SK-N-SH treated with all-trans-retinoic acid at 6 μM for 48 hours (cell line): ENCODE measurements at regions not wholly inside any gene's neighbourhood (a gene's known extent, or its start where the extent isn't known, plus 50 kb on each side); places are given as distances from the start of the nearest gene placed in this dataset.
A peak's percentile ranks its signal among the peaks of the same experiment; 100 is the strongest.

ENCODE experiments used
- ATAC-seq: fragments of 200-7000 bp; cut with Tn5 transposase; 3 replicates; pipeline ENCODE4 v1.9.1; 2020; ENCODE audit warnings: mild to moderate bottlenecking, moderate library complexity
- ARNTL ChIP-seq: fragments of 450-650 bp; formaldehyde crosslinking; IDR thresholded peaks from 2 replicates; pipeline ENCODE4 v1.5.0; 2020; ENCODE audit warnings: low read depth, mild to moderate bottlenecking, moderate library complexity, borderline replicate concordance
- CSDC2 ChIP-seq: fragments of 250-450 bp; sonication (Bioruptor Pico); IDR thresholded peaks from 2 replicates; pipeline ENCODE4 v1.5.0; 2020; ENCODE audit warnings: mild to moderate bottlenecking, moderate library complexity
- ESRRG ChIP-seq: fragments of 250-450 bp; sonication (Bioruptor Pico); IDR thresholded peaks from 2 replicates; pipeline ENCODE4 v1.6.1; 2021; ENCODE audit warnings: mild to moderate bottlenecking
- ISL1 ChIP-seq: fragments of 250-450 bp; sonication (Bioruptor Pico); IDR thresholded peaks from 2 replicates; pipeline ENCODE4 v2.1.2; 2022; ENCODE audit warnings: mild to moderate bottlenecking, moderate library complexity
- OSR1 ChIP-seq: fragments of 250-450 bp; sonication (Bioruptor Pico); IDR thresholded peaks from 2 replicates; pipeline ENCODE4 v1.8.0; 2022; ENCODE audit warnings: moderate library complexity, mild to moderate bottlenecking, inconsistent platforms
- PPARA ChIP-seq: fragments of 250-450 bp; sonication (Bioruptor Pico); IDR thresholded peaks from 2 replicates; pipeline ENCODE4 v1.5.0; 2020; ENCODE audit warnings: mild to moderate bottlenecking, borderline replicate concordance
- RARB ChIP-seq: fragments of 250-450 bp; sonication (Bioruptor Pico); IDR thresholded peaks from 2 replicates; pipeline ENCODE4 v1.8.0; 2021; ENCODE audit warnings: mild to moderate bottlenecking, moderate library complexity
- SNAI2 ChIP-seq: fragments of 250-450 bp; sonication (Bioruptor Pico); IDR thresholded peaks from 2 replicates; pipeline ENCODE4 v1.5.0; 2020; ENCODE audit warnings: mild to moderate bottlenecking, moderate library complexity
- TCF4 ChIP-seq: fragments of 250-450 bp; sonication (Bioruptor Pico); IDR thresholded peaks from 2 replicates; pipeline ENCODE4 v1.8.0; 2021; ENCODE audit warnings: mild to moderate bottlenecking, moderate library complexity, borderline replicate concordance
- TOX ChIP-seq: fragments of 250-450 bp; sonication (Bioruptor Pico); IDR thresholded peaks from 2 replicates; pipeline ENCODE4 v1.8.0; 2021; ENCODE audit warnings: mild to moderate bottlenecking, moderate library complexity, borderline replicate concordance
- ZC3H10 ChIP-seq: fragments of 250-450 bp; sonication (Bioruptor Pico); IDR thresholded peaks from 2 replicates; pipeline ENCODE4 v1.5.1; 2021; ENCODE audit warnings: mild to moderate bottlenecking, moderate library complexity
- ZFP3 ChIP-seq: fragments of 250-450 bp; sonication (Bioruptor Pico); IDR thresholded peaks from 2 replicates; pipeline ENCODE4 v1.5.0; 2020; ENCODE audit warnings: mild to moderate bottlenecking, moderate library complexity
- ZFP30 ChIP-seq: fragments of 450-650 bp; formaldehyde crosslinking; IDR thresholded peaks from 2 replicates; pipeline ENCODE4 v1.5.0; 2022; ENCODE audit warnings: mild to moderate bottlenecking, moderate library complexity
- ZNF70 ChIP-seq: fragments of 450-650 bp; formaldehyde crosslinking; IDR thresholded peaks from 2 replicates; pipeline ENCODE4 v1.5.0; 2020; ENCODE audit warnings: mild to moderate bottlenecking, moderate library complexity
- ZNF8 ChIP-seq: fragments of 450-650 bp; formaldehyde crosslinking; IDR thresholded peaks from 2 replicates; pipeline ENCODE4 v1.5.0; 2020; ENCODE audit warnings: mild to moderate bottlenecking, moderate library complexity
- TF ChIP-seq, protein P1 (sequence below): fragments of 250-450 bp; sonication (Bioruptor Pico); IDR thresholded peaks from 2 replicates; pipeline ENCODE4 v1.8.0; 2020; ENCODE audit warnings: mild to moderate bottlenecking, moderate library complexity, borderline replicate concordance
- TF ChIP-seq, protein P2 (sequence below): fragments of 250-450 bp; sonication (Bioruptor Pico); IDR thresholded peaks from 2 replicates; pipeline ENCODE4 v1.5.1; 2021; ENCODE audit warnings: mild to moderate bottlenecking, moderate library complexity
- TF ChIP-seq, protein P3 (sequence below): fragments of 250-450 bp; sonication (Bioruptor Pico); IDR thresholded peaks from 2 replicates; pipeline ENCODE4 v1.5.1; 2020; ENCODE audit warnings: low read depth, mild to moderate bottlenecking, moderate library complexity
- TF ChIP-seq, protein P4 (sequence below): fragments of 250-450 bp; sonication (Bioruptor Pico); IDR thresholded peaks from 2 replicates; pipeline ENCODE4 v1.8.0; 2021; ENCODE audit warnings: low read depth, mild to moderate bottlenecking, moderate library complexity, borderline replicate concordance
- TF ChIP-seq, protein P5 (sequence below): fragments of 250-450 bp; sonication (Bioruptor Pico); IDR thresholded peaks from 2 replicates; pipeline ENCODE4 v1.5.0; 2020; ENCODE audit warnings: mild to moderate bottlenecking, moderate library complexity

DNA sequence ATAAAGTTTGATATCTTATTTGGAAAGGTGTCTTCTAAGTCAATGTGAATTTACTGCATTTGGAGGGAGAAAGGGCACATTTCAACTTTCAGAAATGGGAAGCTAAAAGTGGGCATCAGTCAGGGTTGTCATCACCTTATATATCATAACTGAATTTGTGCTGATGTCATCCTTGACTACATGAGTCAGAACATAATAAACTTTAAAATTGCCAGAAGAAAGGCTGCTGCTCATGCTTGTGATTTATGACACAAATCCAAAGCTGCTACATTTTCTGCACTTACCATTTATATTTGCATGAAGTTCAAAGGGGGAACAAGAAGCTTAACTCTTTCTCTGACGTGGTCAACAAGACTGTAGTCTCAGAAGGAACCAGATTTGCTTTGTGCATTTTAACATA lies 196.6 kb downstream of the UTP18 start (continued):
- TF ChIP-seq, protein P1, sequence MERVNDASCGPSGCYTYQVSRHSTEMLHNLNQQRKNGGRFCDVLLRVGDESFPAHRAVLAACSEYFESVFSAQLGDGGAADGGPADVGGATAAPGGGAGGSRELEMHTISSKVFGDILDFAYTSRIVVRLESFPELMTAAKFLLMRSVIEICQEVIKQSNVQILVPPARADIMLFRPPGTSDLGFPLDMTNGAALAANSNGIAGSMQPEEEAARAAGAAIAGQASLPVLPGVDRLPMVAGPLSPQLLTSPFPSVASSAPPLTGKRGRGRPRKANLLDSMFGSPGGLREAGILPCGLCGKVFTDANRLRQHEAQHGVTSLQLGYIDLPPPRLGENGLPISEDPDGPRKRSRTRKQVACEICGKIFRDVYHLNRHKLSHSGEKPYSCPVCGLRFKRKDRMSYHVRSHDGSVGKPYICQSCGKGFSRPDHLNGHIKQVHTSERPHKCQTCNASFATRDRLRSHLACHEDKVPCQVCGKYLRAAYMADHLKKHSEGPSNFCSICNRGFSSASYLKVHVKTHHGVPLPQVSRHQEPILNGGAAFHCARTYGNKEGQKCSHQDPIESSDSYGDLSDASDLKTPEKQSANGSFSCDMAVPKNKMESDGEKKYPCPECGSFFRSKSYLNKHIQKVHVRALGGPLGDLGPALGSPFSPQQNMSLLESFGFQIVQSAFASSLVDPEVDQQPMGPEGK (CRISPR knock-in tag) = no peak
- TF ChIP-seq ZFP3 (CRISPR knock-in tag) (peak; percentile 78), ESRRG (CRISPR knock-in tag) (0 out of 2 replicates have a peak, but pooled peaks have one; percentile 28), ZNF8 (CRISPR knock-in tag) (no peak), ISL1 (CRISPR knock-in tag) (peak; percentile 88), SNAI2 (CRISPR knock-in tag) (peak; percentile 51; the same call in 1 of the 2 replicates), RARB (no peak)
- TF ChIP-seq, protein P2, sequence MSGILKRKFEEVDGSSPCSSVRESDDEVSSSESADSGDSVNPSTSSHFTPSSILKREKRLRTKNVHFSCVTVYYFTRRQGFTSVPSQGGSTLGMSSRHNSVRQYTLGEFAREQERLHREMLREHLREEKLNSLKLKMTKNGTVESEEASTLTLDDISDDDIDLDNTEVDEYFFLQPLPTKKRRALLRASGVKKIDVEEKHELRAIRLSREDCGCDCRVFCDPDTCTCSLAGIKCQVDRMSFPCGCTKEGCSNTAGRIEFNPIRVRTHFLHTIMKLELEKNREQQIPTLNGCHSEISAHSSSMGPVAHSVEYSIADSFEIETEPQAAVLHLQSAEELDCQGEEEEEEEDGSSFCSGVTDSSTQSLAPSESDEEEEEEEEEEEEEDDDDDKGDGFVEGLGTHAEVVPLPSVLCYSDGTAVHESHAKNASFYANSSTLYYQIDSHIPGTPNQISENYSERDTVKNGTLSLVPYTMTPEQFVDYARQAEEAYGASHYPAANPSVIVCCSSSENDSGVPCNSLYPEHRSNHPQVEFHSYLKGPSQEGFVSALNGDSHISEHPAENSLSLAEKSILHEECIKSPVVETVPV (CRISPR knock-in tag) = no peak
- TF ChIP-seq, protein P3, sequence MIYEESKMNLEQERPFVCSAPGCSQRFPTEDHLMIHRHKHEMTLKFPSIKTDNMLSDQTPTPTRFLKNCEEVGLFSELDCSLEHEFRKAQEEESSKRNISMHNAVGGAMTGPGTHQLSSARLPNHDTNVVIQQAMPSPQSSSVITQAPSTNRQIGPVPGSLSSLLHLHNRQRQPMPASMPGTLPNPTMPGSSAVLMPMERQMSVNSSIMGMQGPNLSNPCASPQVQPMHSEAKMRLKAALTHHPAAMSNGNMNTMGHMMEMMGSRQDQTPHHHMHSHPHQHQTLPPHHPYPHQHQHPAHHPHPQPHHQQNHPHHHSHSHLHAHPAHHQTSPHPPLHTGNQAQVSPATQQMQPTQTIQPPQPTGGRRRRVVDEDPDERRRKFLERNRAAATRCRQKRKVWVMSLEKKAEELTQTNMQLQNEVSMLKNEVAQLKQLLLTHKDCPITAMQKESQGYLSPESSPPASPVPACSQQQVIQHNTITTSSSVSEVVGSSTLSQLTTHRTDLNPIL = peak; percentile 83
- TF ChIP-seq, all 23 proteins: peak for 5

DNA sequence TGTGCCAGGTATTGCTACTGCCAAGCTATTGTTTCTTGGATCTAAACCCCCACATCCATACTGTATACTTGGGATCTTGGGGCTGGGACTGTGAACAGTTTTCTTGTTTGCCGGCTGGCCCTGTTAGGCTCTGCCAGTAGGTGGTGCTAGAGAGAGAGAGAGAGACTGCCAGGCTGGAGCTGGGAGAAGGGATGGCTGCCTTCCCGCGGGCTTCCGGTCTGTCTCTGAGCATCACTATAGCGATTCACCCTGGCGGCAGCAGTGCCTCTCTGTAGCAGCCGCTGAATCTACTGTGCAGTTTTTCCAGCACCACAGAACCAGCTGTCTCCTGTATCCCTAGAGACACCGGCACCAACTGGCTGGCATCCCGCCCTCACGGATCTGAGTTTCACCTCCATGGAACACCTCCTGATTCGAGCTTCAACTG lies 201.2 kb downstream of the UTP18 start:
- TF ChIP-seq ZFP30 (CRISPR knock-in tag) = no peak
- TF ChIP-seq, protein P4, sequence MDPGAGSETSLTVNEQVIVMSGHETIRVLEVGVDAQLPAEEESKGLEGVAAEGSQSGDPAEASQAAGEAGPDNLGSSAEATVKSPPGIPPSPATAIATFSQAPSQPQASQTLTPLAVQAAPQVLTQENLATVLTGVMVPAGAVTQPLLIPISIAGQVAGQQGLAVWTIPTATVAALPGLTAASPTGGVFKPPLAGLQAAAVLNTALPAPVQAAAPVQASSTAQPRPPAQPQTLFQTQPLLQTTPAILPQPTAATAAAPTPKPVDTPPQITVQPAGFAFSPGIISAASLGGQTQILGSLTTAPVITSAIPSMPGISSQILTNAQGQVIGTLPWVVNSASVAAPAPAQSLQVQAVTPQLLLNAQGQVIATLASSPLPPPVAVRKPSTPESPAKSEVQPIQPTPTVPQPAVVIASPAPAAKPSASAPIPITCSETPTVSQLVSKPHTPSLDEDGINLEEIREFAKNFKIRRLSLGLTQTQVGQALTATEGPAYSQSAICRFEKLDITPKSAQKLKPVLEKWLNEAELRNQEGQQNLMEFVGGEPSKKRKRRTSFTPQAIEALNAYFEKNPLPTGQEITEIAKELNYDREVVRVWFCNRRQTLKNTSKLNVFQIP (CRISPR knock-in tag) = no peak
- no peak; the same call in 2 of the 3 replicates for ATAC-seq

DNA sequence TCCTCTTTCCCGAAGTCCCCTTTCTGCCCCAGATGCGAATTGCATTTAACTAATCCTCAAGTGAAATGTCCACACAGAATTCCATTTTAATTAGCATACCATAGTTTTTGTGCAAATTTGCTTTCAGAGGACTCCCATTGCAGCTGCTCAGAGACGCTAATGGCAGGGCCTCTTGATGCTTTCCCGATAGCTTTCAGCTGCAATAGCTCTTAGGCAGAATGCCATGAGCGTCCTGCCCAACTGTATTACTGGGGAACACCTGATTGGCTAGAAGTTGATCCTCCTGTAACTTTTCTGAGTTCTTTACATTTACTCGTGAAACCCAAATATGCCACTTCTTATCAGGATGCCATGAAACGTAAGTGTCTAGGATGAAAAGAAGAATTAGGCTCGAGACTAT lies 203.0 kb downstream of the UTP18 start:
- no peak for TF ChIP-seq ISL1 (CRISPR knock-in tag)
- TF ChIP-seq TOX (CRISPR knock-in tag) = no peak
- TF ChIP-seq OSR1 (CRISPR knock-in tag) = no peak
- no peak for TF ChIP-seq PPARA (CRISPR knock-in tag)
- TF ChIP-seq ARNTL (CRISPR knock-in tag) = no peak
- TF ChIP-seq, protein P2 (CRISPR knock-in tag) = no peak
- no peak for TF ChIP-seq RARB
- TF ChIP-seq ESRRG (CRISPR knock-in tag) = no peak
- TF ChIP-seq ZNF8 (CRISPR knock-in tag) = no peak
- no peak for TF ChIP-seq CSDC2 (CRISPR knock-in tag)
- TF ChIP-seq, protein P3 = no peak
- no peak for TF ChIP-seq ZC3H10
- TF ChIP-seq, protein P5, sequence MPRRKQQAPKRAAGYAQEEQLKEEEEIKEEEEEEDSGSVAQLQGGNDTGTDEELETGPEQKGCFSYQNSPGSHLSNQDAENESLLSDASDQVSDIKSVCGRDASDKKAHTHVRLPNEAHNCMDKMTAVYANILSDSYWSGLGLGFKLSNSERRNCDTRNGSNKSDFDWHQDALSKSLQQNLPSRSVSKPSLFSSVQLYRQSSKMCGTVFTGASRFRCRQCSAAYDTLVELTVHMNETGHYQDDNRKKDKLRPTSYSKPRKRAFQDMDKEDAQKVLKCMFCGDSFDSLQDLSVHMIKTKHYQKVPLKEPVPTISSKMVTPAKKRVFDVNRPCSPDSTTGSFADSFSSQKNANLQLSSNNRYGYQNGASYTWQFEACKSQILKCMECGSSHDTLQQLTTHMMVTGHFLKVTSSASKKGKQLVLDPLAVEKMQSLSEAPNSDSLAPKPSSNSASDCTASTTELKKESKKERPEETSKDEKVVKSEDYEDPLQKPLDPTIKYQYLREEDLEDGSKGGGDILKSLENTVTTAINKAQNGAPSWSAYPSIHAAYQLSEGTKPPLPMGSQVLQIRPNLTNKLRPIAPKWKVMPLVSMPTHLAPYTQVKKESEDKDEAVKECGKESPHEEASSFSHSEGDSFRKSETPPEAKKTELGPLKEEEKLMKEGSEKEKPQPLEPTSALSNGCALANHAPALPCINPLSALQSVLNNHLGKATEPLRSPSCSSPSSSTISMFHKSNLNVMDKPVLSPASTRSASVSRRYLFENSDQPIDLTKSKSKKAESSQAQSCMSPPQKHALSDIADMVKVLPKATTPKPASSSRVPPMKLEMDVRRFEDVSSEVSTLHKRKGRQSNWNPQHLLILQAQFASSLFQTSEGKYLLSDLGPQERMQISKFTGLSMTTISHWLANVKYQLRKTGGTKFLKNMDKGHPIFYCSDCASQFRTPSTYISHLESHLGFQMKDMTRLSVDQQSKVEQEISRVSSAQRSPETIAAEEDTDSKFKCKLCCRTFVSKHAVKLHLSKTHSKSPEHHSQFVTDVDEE (CRISPR knock-in tag) = no peak
- TF ChIP-seq TCF4 (CRISPR knock-in tag) = no peak
- TF ChIP-seq ZFP30 (CRISPR knock-in tag) = no peak
- TF ChIP-seq, protein P4 (CRISPR knock-in tag) = no peak
- TF ChIP-seq ZNF70 (CRISPR knock-in tag) = no peak
- TF ChIP-seq, protein P1 (CRISPR knock-in tag) = no peak
- TF ChIP-seq, all 23 proteins: peak for 0

More for the DNA sequence above, 203.0 kb downstream of the UTP18 start:
- no peak for ATAC-seq
